ENCODE measurements at regions not wholly inside any gene's neighbourhood (a gene's known extent, or its start where the extent isn't known, plus 50 kb on each side); places are given as distances from the start of the nearest gene placed in this dataset.

GRCh38 chr2:147046473-147046872 is 798.4 kb upstream of the ACVR2A start:
- TF ChIP-seq CTCF (IDR thresholded peaks at IDR 0.05; ENCODE audit: insufficient read depth, low read length) (no peak), SPI1 (IDR thresholded peaks at IDR 0.05; ENCODE audit: borderline replicate concordance, low read depth) (no peak)

Data from HL-60 (cell line).